ENCODE measurements at regions not wholly inside any gene's neighbourhood (a gene's known extent, or its start where the extent isn't known, plus 50 kb on each side); places are given as distances from the start of the nearest gene placed in this dataset.

DNA sequence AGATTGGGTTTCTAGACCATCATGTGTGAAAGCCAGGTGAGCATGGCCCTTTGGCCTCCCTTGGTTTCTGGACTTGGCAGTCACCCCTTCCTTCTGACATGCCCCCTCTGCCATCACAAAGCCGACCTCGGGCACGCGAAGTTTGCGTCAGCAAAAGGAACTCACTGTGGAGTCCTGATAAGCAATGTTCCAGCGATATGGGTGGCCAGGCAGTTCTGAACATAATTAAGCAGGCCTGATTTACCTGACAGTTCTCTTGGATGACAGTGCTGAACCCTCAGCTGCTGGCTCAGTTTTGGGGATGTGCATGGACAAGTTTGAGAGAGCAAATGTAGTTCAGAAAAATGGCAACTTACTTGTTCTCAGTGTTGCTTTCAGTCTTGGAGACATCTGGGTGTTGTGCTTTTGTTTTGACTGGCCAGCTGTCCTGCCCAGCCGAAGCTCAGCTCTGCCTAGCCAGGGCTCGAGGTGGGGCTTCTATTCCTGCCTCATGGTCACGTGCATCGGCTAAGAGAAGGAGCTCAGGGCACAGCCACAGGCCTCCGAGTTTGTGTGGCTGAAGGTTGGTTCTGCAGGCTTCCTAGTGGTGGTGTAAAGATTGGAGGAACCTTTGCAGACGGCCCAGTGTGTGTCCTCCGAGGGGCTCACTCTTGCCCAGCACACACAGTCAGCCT is 78.3 kb downstream of the CLDN34 start:
- H3K4me3 ChIP-seq (ENCODE audit: low read length), result no peak overlapping the region
- TF ChIP-seq, protein P1, sequence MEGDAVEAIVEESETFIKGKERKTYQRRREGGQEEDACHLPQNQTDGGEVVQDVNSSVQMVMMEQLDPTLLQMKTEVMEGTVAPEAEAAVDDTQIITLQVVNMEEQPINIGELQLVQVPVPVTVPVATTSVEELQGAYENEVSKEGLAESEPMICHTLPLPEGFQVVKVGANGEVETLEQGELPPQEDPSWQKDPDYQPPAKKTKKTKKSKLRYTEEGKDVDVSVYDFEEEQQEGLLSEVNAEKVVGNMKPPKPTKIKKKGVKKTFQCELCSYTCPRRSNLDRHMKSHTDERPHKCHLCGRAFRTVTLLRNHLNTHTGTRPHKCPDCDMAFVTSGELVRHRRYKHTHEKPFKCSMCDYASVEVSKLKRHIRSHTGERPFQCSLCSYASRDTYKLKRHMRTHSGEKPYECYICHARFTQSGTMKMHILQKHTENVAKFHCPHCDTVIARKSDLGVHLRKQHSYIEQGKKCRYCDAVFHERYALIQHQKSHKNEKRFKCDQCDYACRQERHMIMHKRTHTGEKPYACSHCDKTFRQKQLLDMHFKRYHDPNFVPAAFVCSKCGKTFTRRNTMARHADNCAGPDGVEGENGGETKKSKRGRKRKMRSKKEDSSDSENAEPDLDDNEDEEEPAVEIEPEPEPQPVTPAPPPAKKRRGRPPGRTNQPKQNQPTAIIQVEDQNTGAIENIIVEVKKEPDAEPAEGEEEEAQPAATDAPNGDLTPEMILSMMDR (IDR thresholded peaks at IDR 0.05; ENCODE audit: insufficient read depth, low read depth, low read length, missing control alignments), result no peak
- DNase-seq (ENCODE audit: low read depth), result peak; percentile 39

DNA sequence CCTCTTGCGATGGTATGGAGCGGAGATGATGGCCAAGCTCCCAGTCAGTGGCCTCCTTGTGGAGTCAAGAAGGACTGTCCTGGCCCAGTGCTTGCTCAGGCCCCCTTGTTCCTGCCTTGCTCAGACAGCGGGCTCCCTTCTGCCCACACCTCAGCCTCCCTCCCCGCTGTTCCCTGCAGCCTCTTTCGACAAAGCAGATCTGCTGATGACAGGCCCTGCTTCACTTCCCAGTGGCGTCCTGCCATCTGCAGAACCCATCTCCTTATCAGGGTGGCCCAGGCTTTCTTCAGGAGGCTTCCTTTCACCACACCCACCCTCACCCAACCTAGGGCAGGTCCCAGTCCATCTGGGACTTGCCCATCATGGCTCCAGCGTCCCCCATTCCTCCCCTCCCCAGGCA is 80.0 kb downstream of the CLDN34 start:
- no peak for DNase-seq (ENCODE audit: low read depth)
- TF ChIP-seq, protein P1 (IDR thresholded peaks at IDR 0.05; ENCODE audit: insufficient read depth, low read depth, low read length, missing control alignments), result no peak
- H3K4me3 ChIP-seq (ENCODE audit: low read length), result no peak overlapping the region

DNA sequence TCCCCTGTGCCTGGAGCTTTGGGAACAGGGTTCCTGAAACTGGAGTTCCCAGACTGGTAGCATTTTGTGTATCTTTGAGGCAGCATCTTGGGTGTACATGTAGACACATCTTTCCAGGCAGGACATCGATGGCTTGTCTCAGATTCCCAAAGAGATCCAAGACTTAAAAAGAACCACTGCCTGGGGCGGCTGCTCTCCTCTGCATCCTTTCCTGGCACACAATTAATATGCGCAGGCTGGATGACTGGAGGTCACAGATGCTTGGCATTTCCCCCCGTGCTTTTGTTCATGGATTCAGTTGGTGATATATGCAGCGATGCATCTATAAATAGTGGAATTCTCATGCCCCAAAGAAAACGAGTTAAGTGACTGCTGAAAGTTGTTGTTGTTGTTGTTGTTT is 80.5 kb downstream of the CLDN34 start:
- H3K4me3 ChIP-seq (ENCODE audit: low read length), result no peak overlapping the region
- no peak for DNase-seq (ENCODE audit: low read depth)
- TF ChIP-seq, protein P1 (IDR thresholded peaks at IDR 0.05; ENCODE audit: insufficient read depth, low read depth, low read length, missing control alignments), result no peak

DNA sequence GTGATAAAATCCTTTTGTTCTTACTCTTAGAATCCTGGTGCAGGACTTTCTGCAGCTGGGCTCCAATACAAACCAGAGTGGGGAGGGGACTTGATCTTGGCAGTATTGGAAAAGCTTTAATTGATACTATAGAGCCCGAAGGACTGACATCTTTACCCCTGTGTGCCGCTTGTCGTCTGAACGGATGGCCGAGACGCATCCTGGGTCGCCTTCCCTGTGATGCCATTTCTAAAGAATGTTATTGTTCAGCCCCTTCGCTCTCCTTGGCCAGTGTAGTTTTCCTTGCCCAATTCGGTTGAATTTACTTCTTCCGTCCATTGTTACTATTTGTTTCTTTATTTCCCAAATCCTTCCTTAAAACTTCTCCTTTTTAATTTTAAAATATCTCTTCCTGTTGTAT is 80.9 kb downstream of the CLDN34 start:
- no peak for DNase-seq (ENCODE audit: low read depth)
- no peak overlapping the region for H3K4me3 ChIP-seq (ENCODE audit: low read length)
- TF ChIP-seq, protein P1 (IDR thresholded peaks at IDR 0.05; ENCODE audit: insufficient read depth, low read depth, low read length, missing control alignments), result no peak

DNA sequence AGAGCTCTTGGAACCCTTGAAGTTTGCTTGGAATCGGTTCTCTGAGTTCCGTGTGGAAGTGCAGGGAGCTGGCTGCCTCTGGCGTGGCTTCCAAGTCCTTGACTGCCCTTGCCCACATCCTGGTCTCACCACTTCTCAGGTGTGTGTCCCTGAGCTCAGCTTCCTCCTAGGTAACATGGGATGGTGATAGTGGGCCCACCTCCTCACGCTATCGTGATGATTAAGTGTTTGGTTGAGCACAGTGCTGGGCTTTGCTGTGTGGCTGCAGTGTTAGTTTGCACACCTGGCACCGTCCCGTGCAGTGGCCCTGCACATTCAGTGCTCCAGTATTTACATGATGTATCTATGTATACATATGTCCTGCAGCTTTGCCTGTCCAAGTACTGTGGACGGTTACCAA is 81.5 kb downstream of the CLDN34 start:
- no peak for DNase-seq (ENCODE audit: low read depth)
- H3K4me3 ChIP-seq (ENCODE audit: low read length), result no peak overlapping the region
- TF ChIP-seq, protein P1 (IDR thresholded peaks at IDR 0.05; ENCODE audit: insufficient read depth, low read depth, low read length, missing control alignments), result no peak

DNA sequence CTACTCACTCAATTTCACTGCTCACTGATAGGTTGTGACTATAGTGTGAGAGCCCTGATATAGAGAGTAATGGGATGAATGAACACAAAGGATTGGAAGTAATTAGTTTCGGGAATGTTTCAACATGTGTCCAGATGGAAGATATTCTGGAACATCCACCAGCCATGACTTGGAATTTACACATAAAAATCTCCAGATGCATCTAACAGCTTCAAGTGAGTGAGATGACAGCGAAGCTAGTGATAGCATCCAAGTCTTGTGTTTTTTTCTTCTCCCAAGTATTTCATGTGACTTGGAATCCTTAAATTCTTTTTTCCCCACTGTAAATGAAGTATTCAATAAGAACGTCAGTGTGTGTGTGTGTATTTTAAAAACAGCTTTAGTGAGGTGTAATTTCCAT is 82.1 kb downstream of the CLDN34 start:
- no peak for DNase-seq (ENCODE audit: low read depth)
- TF ChIP-seq, protein P1 (IDR thresholded peaks at IDR 0.05; ENCODE audit: insufficient read depth, low read depth, low read length, missing control alignments), result no peak
- no peak overlapping the region for H3K4me3 ChIP-seq (ENCODE audit: low read length)

DNA sequence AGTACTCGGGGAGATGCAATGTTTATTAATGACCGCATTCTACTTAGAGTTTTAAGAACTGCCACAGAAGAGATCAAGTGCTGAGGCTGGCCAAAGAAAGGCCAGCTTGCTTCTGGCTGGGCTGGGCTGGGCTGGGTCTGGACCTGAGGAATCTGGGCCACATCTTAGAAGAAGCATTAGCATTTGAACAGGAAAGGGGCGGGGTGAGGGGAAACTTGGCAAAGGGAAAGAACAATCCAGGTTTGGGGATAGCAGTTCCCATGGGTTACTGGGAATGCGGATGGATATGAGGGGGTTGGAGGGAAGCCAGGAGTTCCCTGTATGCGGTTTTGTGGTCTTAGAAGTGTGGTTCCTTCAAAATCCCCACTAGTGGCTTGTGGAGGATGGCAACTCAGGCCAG is 83.3 kb downstream of the CLDN34 start:
- peak; percentile 27 for DNase-seq (ENCODE audit: low read depth)
- TF ChIP-seq, protein P1 (IDR thresholded peaks at IDR 0.05; ENCODE audit: insufficient read depth, low read depth, low read length, missing control alignments), result no peak
- no peak overlapping the region for H3K4me3 ChIP-seq (ENCODE audit: low read length)
